ENCODE measurements at regions not wholly inside any gene's neighbourhood (a gene's known extent, or its start where the extent isn't known, plus 50 kb on each side); places are given as distances from the start of the nearest gene placed in this dataset.

DNA sequence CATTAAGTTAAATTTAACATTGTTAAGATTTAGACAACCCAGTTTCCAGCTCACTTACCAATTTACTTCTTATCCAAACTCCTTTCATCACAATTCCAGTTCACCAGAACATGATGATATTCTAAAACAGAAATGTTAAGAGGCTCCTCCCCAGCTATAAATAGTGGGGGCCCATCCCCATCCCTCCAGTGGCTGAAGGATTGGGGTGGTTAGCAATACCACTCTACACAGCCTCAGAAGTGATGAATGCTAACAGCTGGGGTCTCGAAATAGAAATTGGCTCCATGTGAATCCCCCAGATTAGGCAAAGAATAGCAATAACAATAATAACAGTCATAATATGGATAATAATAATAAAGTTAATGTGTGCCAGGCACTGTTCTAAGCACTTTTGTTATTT, 97.9 kb upstream of the NCAM1 start:
- H3K36me3 ChIP-seq (replicated peaks in 1 of 2; ENCODE audit: control insufficient read depth in 1 of 2, insufficient read depth in 2 of 2, low read length in 2 of 2): no peaks in the 10 kb centered on the region
- no peak overlapping the region for H3K4me2 ChIP-seq (replicated peaks; ENCODE audit: extremely low read depth, low read length, poor library complexity, severe bottlenecking)
- no peaks in the 10 kb centered on the region for H3K79me2 ChIP-seq (ENCODE audit: insufficient read depth, low read length)
- no CpG with 5 or more reads among the region's 1 CpG for WGBS (ENCODE audit: insufficient coverage)
- no peak overlapping the region for H3K9ac ChIP-seq (ENCODE audit: insufficient read depth, low read length, poor library complexity, severe bottlenecking)
- DNase-seq: no peak
- H2AFZ ChIP-seq (ENCODE audit: insufficient read depth, low read depth, low read length, poor library complexity, severe bottlenecking): no peak overlapping the region
- Mint-ChIP-seq H3K4me3 (no peak overlapping the region), H3K36me3 (no peaks in the 10 kb centered on the region), H3K9me3 (peaks cover 2 to 14% (median 7%) of the 10 kb centered on the region in 7 donors), H3K4me1 (no peaks in the 10 kb centered on the region), H3K27me3 (ENCODE audit: low read depth in 3 of 3) (peaks cover 0 to 8% (median 3%) of the 10 kb centered on the region in 3 donors), H3K27ac (no peak overlapping the region)
- TF ChIP-seq, protein P1, sequence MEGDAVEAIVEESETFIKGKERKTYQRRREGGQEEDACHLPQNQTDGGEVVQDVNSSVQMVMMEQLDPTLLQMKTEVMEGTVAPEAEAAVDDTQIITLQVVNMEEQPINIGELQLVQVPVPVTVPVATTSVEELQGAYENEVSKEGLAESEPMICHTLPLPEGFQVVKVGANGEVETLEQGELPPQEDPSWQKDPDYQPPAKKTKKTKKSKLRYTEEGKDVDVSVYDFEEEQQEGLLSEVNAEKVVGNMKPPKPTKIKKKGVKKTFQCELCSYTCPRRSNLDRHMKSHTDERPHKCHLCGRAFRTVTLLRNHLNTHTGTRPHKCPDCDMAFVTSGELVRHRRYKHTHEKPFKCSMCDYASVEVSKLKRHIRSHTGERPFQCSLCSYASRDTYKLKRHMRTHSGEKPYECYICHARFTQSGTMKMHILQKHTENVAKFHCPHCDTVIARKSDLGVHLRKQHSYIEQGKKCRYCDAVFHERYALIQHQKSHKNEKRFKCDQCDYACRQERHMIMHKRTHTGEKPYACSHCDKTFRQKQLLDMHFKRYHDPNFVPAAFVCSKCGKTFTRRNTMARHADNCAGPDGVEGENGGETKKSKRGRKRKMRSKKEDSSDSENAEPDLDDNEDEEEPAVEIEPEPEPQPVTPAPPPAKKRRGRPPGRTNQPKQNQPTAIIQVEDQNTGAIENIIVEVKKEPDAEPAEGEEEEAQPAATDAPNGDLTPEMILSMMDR (IDR thresholded peaks at IDR 0.05): no peak
- H3K4me3 ChIP-seq (replicated peaks in 1 of 3; ENCODE audit: low read depth in 2 of 3, low read length in 3 of 3): no peak overlapping the region
- no peaks in the 10 kb centered on the region for H4K20me1 ChIP-seq (ENCODE audit: insufficient read depth, low read length)
- no peaks in the 10 kb centered on the region for H3K4me1 ChIP-seq (ENCODE audit: control insufficient read depth in 1 of 2, insufficient read depth in 2 of 2, low read length in 2 of 2)
- intact Hi-C loops (cut with micrococcal nuclease): no loop called here
- H3K9me3 ChIP-seq (replicated peaks in 1 of 2; ENCODE audit: control insufficient read depth in 1 of 2, insufficient read depth in 1 of 2, low read length in 2 of 2): peaks cover 6 to 9% of the 10 kb centered on the region in 2 donors
- H3K27ac ChIP-seq (ENCODE audit: low read depth in 1 of 2, low read length in 2 of 2): no peak overlapping the region
- no peaks in the 10 kb centered on the region for H3K27me3 ChIP-seq (ENCODE audit: control insufficient read depth in 2 of 2, insufficient read depth in 2 of 2, low read length in 2 of 2)

DNA sequence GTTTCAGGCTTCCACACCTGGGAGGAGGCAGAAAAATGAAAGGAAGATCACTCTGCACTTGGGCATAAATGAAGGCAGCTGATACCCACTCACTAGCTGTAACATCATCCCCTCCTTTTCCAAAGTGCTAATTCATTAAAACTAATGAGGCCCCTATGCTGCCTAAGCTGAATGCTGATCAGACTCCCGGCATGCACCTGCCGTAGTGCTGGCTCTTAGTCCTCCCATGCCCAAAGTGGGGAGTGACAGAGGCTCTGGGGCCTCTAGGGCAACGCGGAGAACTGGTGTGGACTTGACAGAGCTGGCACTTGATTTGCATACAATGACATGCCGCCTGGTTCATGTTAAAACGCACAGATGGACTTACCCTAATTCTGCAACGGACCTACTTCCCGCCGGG, 96.5 kb upstream of the NCAM1 start:
- DNase-seq: no peak
- no peak overlapping the region for H3K27ac ChIP-seq (ENCODE audit: low read depth in 1 of 2, low read length in 2 of 2)
- H3K36me3 ChIP-seq (replicated peaks in 1 of 2; ENCODE audit: control insufficient read depth in 1 of 2, insufficient read depth in 2 of 2, low read length in 2 of 2): no peaks in the 10 kb centered on the region
- H3K79me2 ChIP-seq (ENCODE audit: insufficient read depth, low read length): no peaks in the 10 kb centered on the region
- intact Hi-C loops (cut with micrococcal nuclease): no loop called here
- H3K4me3 Mint-ChIP-seq: no peak overlapping the region
- no peaks in the 10 kb centered on the region for H3K27me3 ChIP-seq (ENCODE audit: control insufficient read depth in 2 of 2, insufficient read depth in 2 of 2, low read length in 2 of 2)
- no peak overlapping the region for H2AFZ ChIP-seq (ENCODE audit: insufficient read depth, low read depth, low read length, poor library complexity, severe bottlenecking)
- no peak overlapping the region for H3K4me3 ChIP-seq (replicated peaks in 1 of 3; ENCODE audit: low read depth in 2 of 3, low read length in 3 of 3)
- no peaks in the 10 kb centered on the region for H3K4me1 Mint-ChIP-seq
- H3K4me1 ChIP-seq (ENCODE audit: control insufficient read depth in 1 of 2, insufficient read depth in 2 of 2, low read length in 2 of 2): no peaks in the 10 kb centered on the region
- WGBS (ENCODE audit: insufficient coverage): 92% methylated on average over 6 of the region's 9 CpGs
- H3K9me3 ChIP-seq (replicated peaks in 1 of 2; ENCODE audit: control insufficient read depth in 1 of 2, insufficient read depth in 1 of 2, low read length in 2 of 2): peaks cover 5 to 9% of the 10 kb centered on the region in 2 donors
- no peaks in the 10 kb centered on the region for H4K20me1 ChIP-seq (ENCODE audit: insufficient read depth, low read length)
- TF ChIP-seq, protein P1 (IDR thresholded peaks at IDR 0.05): no peak
- peaks cover 2 to 9% (median 6%) of the 10 kb centered on the region in 7 donors for H3K9me3 Mint-ChIP-seq
- no peak overlapping the region for H3K4me2 ChIP-seq (replicated peaks; ENCODE audit: extremely low read depth, low read length, poor library complexity, severe bottlenecking)
- peaks cover 0 to 4% (median 3%) of the 10 kb centered on the region in 3 donors for H3K27me3 Mint-ChIP-seq (ENCODE audit: low read depth in 3 of 3)
- no peak overlapping the region for H3K9ac ChIP-seq (ENCODE audit: insufficient read depth, low read length, poor library complexity, severe bottlenecking)
- no peaks in the 10 kb centered on the region for H3K36me3 Mint-ChIP-seq
- no peak overlapping the region for H3K27ac Mint-ChIP-seq
